GM20000 (cell line): ENCODE measurements at regions not wholly inside any gene's neighbourhood (a gene's known extent, or its start where the extent isn't known, plus 50 kb on each side); places are given as distances from the start of the nearest gene placed in this dataset.
"Not testable (repeated sequence)": the region's sequence is repeated elsewhere in the genome, so short reads cannot be mapped to it uniquely, and the experiment has no call there.

Experiments used
- DNase-seq: peaks from one replicate; pipeline ENCODE4 v3.0.0; 2012; ENCODE audit warnings: low spot score
- TF ChIP-seq, protein P1 (sequence below): IDR thresholded peaks from 2 replicates; pipeline ENCODE4 v1.5.1; 2012; ENCODE audit warnings: mild to moderate bottlenecking, control low read depth; ENCODE audit errors: extremely low read depth, missing control alignments

DNA sequence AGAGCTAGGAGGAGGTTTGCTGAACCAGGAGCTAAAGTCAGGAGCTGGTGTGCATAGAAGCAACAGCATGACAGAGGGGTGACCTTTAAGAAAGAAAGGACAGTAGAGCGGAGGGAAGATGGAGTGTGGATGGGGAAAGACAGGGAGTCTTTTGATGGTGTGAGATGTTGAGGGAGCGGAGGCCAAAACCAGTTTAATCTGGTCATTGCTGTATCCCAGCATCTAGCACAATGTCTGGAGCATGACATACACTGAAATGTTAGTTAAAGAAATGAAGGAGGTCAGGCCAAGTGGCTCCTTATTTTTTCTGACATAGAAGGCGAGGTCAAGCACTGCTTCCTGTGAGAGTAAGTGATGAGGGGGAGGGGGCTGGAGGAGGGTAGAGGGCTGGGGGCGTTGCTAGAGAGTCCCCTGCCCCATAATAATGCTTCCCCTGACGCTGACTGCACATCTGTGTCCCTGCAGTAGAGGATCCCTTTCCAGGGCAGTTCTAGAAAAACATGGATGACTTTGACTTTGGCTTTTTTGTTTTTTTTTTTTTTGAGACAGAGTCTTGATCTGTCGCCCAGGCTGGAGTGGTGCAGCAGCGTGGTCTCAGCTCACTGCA, 70.2 kb downstream of the ZNF467 start:
- DNase-seq = no peak
- TF ChIP-seq, protein P1, sequence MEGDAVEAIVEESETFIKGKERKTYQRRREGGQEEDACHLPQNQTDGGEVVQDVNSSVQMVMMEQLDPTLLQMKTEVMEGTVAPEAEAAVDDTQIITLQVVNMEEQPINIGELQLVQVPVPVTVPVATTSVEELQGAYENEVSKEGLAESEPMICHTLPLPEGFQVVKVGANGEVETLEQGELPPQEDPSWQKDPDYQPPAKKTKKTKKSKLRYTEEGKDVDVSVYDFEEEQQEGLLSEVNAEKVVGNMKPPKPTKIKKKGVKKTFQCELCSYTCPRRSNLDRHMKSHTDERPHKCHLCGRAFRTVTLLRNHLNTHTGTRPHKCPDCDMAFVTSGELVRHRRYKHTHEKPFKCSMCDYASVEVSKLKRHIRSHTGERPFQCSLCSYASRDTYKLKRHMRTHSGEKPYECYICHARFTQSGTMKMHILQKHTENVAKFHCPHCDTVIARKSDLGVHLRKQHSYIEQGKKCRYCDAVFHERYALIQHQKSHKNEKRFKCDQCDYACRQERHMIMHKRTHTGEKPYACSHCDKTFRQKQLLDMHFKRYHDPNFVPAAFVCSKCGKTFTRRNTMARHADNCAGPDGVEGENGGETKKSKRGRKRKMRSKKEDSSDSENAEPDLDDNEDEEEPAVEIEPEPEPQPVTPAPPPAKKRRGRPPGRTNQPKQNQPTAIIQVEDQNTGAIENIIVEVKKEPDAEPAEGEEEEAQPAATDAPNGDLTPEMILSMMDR = no peak

DNA sequence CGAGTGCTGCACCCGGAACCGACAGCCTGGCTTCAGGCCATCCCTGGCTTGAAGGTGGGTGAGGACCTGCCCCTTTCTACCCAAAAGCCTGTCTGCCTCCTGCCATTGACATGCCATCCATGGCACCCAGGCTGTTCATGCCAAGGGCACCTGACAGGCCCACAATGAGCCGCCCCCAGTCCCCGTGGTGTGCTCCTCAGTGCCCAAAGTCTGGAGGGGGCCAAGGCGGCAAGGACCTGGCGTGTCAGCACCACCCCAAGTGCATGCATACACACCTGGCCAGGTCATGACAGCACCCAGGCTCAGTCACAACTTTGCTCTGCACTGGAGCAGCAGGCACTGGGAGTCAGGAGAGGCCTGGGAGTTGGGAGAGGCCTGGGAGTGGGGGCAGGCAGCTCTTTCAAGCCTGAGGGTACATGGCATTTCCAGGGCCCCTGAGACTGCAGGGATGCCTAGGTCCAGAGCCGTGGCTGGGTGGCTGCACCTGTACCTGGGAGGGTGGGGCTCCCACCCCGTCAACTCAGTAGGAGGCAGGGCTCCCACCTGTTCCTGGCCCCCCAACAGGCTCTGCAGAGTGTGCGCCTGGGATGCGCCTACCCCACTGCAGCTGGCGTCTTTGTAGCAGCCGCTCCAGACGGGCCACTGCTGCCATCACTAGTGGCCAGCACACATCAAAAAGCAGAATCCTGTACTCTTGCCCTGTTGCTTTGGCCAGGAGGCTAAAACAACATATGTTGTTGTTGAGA, 71.7 kb downstream of the ZNF467 start:
- TF ChIP-seq, protein P1 = no peak
- DNase-seq = no peak

DNA sequence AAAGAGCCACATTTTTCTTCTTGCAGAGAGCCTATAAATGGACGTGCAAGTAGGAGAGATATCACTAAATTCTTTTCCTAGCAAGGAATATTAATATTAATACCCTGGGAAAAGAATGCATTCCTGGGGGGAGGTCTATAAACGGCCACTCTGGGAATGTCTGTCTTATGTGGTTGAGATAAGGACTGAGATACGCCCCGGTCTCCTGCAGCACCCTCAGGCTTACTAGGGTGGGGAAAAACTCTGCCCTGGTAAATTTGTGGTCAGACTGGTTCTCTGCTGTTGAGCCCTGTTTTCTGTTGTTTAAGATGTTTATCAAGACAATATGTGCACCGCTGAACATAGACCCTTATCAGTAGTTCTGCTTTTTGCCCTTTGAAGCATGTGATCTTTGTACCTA, 75.6 kb downstream of the ZNF467 start:
- not testable (repeated sequence) for DNase-seq

DNA sequence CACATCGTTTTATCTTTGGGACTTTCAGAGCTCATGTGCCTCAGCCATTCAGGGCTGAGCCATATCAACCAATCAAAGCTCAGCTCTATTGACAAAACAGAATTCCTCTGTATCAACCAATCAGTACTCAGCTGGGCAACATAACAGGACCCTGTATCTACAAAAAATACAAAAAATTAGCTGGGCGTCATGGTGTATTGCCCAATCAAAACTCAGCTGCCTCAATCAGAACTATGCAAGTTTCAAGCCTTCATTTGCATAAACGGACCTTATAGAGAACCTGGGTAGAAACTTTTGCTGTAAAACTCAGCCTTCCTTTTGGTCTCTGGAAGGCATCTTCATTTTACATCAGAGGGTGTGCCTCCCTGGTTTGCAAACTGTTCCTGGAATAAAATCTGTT, 77.1 kb downstream of the ZNF467 start:
- DNase-seq = no peak
- TF ChIP-seq, protein P1 = no peak

DNA sequence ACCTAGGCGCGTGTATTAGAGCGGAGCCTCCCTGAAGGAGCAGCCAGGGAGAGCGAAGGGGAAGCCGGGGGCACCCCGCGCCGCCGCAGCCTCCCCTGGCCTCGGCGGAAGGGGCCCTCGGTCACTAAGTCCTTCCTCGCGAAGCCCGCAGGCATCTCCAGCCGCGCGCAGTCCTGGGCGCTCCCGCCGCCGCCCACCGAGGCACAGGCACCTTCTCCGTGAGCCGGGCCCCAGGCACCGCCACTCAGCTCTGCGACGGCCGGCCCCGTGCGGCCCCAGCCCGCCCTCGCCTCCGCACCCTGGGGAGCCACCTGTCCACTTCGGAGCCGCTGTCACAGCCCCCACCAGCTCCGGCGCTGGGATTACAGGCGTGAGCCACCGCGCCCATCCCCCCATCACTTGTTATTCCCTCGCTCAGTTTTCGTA, 80.8 kb downstream of the ZNF467 start:
- DNase-seq = no peak
- TF ChIP-seq, protein P1 = no peak

DNA sequence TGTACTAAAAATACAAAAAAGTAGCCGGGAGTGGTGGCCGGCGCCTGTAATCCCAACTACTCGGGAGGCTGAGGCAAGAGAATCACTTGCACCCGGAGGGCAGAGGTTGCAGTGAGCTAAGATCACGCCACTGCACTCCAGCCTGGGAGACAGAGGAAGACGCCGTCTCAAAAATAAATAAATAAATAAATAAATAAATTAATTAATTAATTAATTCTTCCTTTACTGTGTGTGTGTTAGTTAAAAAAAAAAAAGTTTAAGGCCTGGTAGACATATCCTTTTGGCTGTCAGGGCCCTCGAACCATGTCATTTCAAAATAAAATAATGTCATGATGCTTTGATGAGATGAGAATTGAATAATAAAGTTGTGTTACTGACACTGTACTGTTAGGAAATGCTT, 81.3 kb downstream of the ZNF467 start:
- no peak for DNase-seq
- TF ChIP-seq, protein P1 = no peak

DNA sequence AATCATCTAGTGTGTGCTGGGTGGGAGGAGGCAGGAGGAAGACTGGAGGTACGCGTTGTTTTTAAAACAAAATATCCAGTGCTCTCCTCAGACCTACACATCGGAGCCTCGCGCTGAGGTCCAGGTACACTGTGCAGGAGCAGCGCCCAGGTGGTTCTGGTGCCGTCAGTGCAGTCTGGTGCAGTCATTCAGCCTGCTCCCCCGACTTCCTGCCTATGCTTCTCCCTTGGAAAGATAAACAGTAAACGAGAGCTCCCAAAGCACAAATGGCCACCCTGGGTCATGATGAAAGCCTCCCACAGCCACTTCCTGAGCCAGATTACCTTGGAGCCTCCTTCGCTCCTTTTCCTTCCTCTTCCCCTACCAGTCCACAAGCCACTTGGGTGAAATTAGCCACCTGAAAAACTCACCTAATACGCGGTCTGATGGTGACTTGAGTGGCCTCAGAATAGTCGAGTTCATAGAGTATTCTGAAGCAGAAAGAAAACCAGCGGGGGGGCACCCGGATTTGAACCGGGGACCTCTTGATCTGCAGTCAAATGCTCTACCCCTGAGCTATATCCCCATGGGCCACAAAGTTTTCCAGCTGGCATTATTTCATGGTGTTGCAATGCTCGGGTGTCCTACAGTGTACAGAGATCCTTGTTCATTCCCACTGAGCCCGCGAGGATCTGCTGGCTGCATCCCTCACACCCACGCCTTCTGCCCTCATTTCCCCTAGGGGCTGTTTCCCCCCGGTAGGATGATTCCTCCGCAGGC, 82.5 kb downstream of the ZNF467 start:
- TF ChIP-seq, protein P1 = no peak
- DNase-seq = no peak
